GM19467 (cell line): ENCODE measurements at regions not wholly inside any gene's neighbourhood (a gene's known extent, or its start where the extent isn't known, plus 50 kb on each side); places are given as distances from the start of the nearest gene placed in this dataset.
"Not testable (repeated sequence)": the region's sequence is repeated elsewhere in the genome, so short reads cannot be mapped to it uniquely, and the experiment has no call there.

ENCODE experiments used
- ATAC-seq: cut with Tn5 transposase; IDR thresholded peaks from one replicate; pipeline ENCODE4 v1.9.1; 2021; ENCODE audit warnings: mild to moderate bottlenecking, moderate library complexity; ENCODE audit not compliant: unreplicated experiment

- no peak for ATAC-seq
Measured at GRCh38 chr5:60519372-60519771, 180.6 kb downstream of the DEPDC1B start.

DNA sequence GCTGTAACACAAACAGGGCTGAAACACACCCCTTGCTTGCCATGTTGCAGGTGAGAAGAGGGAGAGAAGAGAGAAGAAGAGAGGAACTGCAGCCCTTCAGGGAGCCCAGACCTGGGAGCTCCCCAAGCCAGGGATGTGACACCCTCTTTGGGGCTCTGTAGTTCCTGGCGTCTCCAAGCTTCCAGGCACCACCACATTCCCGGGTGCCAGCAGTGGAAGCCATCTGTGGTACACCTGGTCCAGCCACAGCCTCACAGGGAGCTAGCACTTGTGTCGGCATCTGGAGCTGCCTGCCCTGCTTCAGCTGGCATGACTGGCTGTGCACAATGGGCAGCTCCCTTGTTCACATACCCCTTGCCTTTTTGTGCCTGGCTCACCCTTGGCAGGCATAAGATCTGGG lies 182.1 kb downstream of the DEPDC1B start:
- ATAC-seq = no peak

- no peak for ATAC-seq
Measured at GRCh38 chr5:60517094-60517694, 182.8 kb downstream of the DEPDC1B start.

DNA sequence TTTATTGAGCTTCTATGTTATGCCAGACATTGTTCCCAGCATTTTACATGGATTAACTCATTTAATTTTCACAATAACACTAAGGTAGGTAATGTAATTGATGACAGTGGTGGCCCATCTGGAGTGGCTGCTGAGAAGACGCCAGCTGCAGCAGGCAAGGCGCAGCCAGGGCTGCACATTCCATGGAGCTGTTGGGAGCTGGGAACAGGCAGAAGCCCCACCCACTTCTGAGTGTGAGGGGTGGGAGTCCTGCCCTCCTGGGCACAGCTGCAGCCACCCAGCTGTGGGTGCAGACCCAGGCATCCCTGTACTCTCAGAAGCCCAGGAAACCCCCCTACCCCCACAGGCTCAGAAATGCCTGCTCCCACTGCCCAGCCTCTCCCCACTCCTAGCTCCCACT lies 183.3 kb downstream of the DEPDC1B start:
- ATAC-seq = no peak

DNA sequence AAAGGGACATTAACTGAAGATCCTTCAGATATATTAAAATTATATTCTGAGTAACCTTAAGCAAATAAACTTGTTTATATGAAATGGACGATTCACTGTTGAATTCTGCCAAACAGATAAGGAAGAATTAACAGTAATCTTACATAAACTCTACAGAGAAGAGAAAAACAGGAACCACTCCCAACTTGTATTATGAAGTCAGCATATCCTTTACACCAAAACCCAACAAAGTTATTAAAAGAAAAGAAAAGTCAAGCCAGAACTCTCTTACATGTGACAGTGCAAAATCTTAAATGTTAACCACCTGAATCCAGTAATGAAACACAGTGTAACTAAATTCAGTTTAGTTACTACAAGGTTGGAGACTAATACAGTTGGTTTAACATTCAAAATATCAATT lies 185.8 kb downstream of the DEPDC1B start:
- no peak for ATAC-seq

DNA sequence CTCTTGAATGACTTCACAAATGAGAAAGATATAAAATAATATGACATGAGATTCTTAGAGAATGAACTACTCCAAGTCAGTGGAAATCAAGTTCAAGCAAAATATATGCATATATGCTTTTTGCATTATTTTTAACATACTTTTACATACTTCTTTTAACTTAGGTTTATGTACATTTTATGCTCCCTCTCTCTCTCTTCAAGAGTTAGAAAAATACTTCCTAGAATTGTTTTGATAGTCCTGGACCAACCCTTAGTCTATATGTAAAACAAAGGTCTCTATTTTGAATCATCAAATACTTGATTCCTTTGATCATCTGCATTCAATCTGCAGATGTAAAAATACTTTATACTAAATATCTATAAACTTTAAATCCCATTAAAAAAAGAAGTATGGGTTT lies 187.8 kb downstream of the DEPDC1B start:
- no peak for ATAC-seq

DNA sequence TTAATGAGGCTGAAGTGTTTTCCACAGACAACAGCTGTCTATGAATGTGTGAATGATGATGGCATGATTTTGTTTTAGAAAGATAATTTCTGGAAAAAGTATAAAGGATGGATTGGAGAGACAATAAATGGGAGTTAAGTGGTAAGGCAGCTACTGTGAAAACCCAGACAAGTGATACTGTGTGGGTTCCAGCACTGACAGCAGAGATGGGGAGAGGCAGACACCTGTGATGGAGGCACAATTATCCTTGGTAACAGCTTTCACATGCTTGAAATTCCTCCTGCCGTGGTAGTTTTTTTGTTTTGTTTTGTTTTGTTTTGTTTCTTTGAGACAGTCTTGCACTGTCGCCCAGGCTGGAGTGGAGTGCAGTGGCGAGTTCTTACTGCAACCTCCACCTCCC lies 189.3 kb downstream of the DEPDC1B start:
- no peak for ATAC-seq

- no peak for ATAC-seq
Measured at GRCh38 chr5:60510049-60510448, 189.9 kb downstream of the DEPDC1B start.

- no peak for ATAC-seq
Measured at GRCh38 chr5:60509519-60509918, 190.4 kb downstream of the DEPDC1B start.

- ATAC-seq = no peak
Measured at GRCh38 chr5:60507687-60508086, 192.3 kb downstream of the DEPDC1B start.

- ATAC-seq = no peak
Measured at GRCh38 chr5:60505373-60506171, 194.4 kb downstream of the DEPDC1B start.

DNA sequence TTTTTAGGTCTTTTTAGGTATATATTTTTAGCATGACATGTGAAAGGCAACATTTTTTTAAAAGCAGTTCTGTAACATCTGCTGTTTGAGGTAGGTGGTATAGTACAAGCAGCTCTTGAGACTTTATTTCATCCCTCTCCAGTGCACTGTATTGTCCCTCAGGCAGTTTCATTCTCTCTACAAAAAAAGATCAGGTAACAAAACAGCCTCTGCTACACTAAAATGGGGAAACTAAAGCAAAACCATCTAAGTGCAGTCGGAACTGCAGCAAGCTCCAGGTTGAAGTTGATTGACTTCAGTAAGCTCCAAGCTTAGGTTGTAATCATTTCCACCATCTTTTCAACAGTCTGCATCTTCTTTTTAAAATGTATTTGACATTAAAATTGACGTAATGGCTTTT lies 195.6 kb downstream of the DEPDC1B start:
- peak; percentile 80 for ATAC-seq

DNA sequence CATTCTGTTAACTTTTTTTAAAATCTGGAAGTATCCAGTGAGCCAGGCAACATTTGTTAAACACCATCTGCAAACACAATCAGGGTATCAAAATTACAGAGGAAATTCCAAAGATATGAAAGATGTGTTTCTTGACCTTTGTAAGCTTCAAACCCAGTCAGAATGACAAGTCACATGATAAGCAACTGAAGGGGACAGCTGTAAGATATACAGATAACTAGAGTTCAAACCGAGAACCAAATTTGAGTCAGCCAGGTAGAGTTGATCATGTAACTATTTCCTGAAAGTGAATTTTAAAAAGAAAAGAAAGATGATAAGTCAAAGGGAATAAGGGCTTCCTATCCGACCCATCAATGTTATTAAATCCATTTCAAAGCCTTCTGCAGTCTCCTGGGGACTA lies 196.2 kb downstream of the DEPDC1B start:
- ATAC-seq = peak; percentile 56

- no peak for ATAC-seq
Measured at GRCh38 chr5:60497706-60498500, 202.1 kb downstream of the DEPDC1B start.

GRCh38 chr5:60495644-60496520 lies 204.1 kb downstream of the DEPDC1B start:
- no peak for ATAC-seq

DNA sequence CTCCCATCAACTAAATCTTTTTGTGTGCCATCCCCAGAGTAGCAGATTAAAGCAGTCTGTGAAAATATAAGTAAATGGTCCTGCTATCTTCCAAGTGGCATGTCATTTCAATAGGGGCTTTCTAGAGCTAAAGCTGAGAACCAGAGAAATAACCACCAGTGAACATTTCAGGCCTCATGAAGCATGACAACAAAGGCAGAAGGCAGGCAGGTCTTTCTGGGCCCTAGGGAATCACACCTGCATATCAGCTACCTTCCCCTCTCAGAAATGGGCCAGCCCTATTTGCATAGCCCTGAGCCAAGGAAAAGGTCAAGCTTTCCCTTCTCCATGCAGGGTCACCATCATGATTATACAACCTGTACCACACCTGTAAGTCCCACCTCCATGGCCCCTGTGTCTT lies 205.3 kb downstream of the DEPDC1B start:
- ATAC-seq = peak; percentile 68

- ATAC-seq = no peak
Measured at GRCh38 chr5:60494144-60494543, 205.8 kb downstream of the DEPDC1B start.

GRCh38 chr5:60493372-60493771 lies 206.6 kb downstream of the DEPDC1B start:
- no peak for ATAC-seq

DNA sequence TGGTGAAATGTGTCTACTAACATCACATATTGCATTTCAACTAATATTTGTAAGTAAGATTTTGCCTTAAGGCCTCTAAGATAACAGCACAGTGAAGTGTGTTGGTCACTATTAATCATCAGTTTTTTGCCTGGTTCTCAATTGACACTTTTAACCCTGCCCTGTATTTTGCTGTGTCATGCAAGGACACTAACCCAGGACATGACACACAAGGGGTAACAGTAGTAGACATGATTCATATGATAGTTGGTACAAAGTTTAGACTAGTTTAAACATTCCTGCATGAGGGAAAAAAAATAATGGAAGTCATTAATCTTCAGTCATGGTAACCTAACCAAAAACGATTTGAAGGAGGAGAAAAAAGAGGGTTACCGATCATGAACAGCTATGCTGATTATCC lies 207.0 kb downstream of the DEPDC1B start:
- ATAC-seq = no peak

DNA sequence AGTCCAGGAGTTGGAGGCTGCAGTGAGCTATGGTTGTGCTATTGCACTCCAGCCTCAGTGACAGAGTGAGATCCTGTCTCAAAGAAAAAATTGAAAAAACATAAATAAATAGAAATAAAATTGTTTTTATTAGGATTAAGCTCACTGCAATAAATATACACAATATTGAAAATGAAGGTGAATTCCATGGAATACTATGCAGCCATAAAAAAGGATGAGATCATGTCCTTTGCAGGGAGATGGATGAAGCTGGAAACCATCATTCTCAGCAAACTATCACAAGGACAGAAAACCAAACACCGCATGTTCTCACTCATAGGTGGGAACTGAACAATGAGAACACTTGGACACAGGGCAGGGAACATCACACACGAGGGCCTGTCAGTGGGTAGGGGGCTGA lies 207.6 kb downstream of the DEPDC1B start:
- ATAC-seq = not testable (repeated sequence)
